K562 (cell line): ENCODE measurements at regions not wholly inside any gene's neighbourhood (a gene's known extent, or its start where the extent isn't known, plus 50 kb on each side); places are given as distances from the start of the nearest gene placed in this dataset.
A peak's percentile ranks its signal among the peaks of the same experiment; 100 is the strongest.
"Not testable (repeated sequence)": the region's sequence is repeated elsewhere in the genome, so short reads cannot be mapped to it uniquely, and the experiment has no call there.

Source experiments
- ATAC-seq: fragments of 200-7000 bp; cut with Tn5 transposase; 3 replicates; pipeline ENCODE4 v1.9.1; 2020; ENCODE audit warnings: moderate library complexity
- BruUV-seq: library from RNA; stranded (reverse); fragments of 400-500 nt; replicated peaks from 2 replicates; lab custom pipeline; 2021; lab: Mats Ljungman, UMichigan
- CTCF ChIA-PET: fragments of 300-600 bp; formaldehyde crosslinking; extraction: SDS; loops from one replicate; lab custom pipeline; 2021; ENCODE audit warnings: low intra/inter-chr PET ratio; lab: Yijun Ruan, JAX
- POLR2A ChIA-PET: fragments of 300-600, 350-650 bp; sonication (Branson Sonifier 250); formaldehyde crosslinking; extraction: SDS; loops from one replicate; lab custom pipeline; 2021; ENCODE audit warnings: antibody characterized with exemption, inconsistent platforms; lab: Yijun Ruan, JAX
- DNase-seq, 4 experiments: peaks; one replicate each; pipeline versions ENCODE4 v3.0.0 to v3.0.0-alpha.2; 2011 to 2018; ENCODE audit warnings: low spot score in 3 of 4, mixed read lengths in 3 of 4; ENCODE audit errors: extremely low read depth in 1 of 4
- FAIRE-seq: peaks from 2 replicates; lab custom pipeline; 2011; peaks lifted over from hg19 to GRCh38; lab: Jason Lieb, UNC
- H2AFZ ChIP-seq: 2 replicates; pipeline ENCODE4 v1.6.0; 2011; ENCODE audit warnings: low read depth, low read length, control low read depth, inconsistent platforms
- H3K27ac ChIP-seq: fragments of 200-600 bp; 3 replicates; pipeline ENCODE4 v1.8.0; 2011; ENCODE audit warnings: low read depth, mild to moderate bottlenecking, control low read depth, inconsistent platforms, low read length, moderate library complexity, mixed read lengths; ENCODE audit errors: extremely low read depth
- H3K27me3 ChIP-seq, 2 experiments: fragments of 300-600 bp in 1 of 2; 2 replicates in 1 of 2; 3 replicates in 1 of 2; pipeline versions ENCODE4 v1.6.0 to v1.8.0; 2011; ENCODE audit warnings: inconsistent platforms in 2 of 2, low read length in 2 of 2, mild to moderate bottlenecking in 1 of 2, mixed read lengths in 1 of 2, moderate library complexity in 1 of 2; ENCODE audit not compliant: control insufficient read depth in 2 of 2, insufficient read depth in 2 of 2
- H3K36me3 ChIP-seq: fragments of 300-600 bp; 3 replicates; pipeline ENCODE4 v1.8.0; 2011; ENCODE audit warnings: mild to moderate bottlenecking, low read length, inconsistent platforms; ENCODE audit not compliant: control insufficient read depth, insufficient read depth
- H3K4me1 ChIP-seq, 2 experiments: fragments of 200-600 bp in 1 of 2; replicated peaks in 1 of 2; 2 replicates in 1 of 2; 3 replicates in 1 of 2; pipeline versions ENCODE4 v1.5.1 to v1.8.0; 2011; ENCODE audit warnings: inconsistent platforms in 2 of 2, low read length in 2 of 2, mild to moderate bottlenecking in 1 of 2, mixed read lengths in 1 of 2, moderate library complexity in 1 of 2; ENCODE audit not compliant: control insufficient read depth in 2 of 2, insufficient read depth in 2 of 2
- H3K4me2 ChIP-seq: 2 replicates; pipeline ENCODE4 v1.6.1; 2011; ENCODE audit warnings: low read length, control low read depth, inconsistent platforms, mixed read lengths; ENCODE audit not compliant: insufficient read depth
- H3K4me3 ChIP-seq: fragments of 200-600 bp; sonication (generic), shearing (Covaris generic); 2 replicates; pipeline ENCODE4 v1.5.1; 2016; ENCODE audit warnings: control low read depth, inconsistent platforms
- H3K79me2 ChIP-seq: fragments of 200-600 bp; 3 replicates; pipeline ENCODE4 v1.8.0; 2011; ENCODE audit warnings: low read length, inconsistent platforms; ENCODE audit not compliant: control insufficient read depth, insufficient read depth
- H3K9ac ChIP-seq, 2 experiments: 2 replicates each; pipeline versions ENCODE4 v1.6.0 to v1.6.1; 2011; ENCODE audit warnings: low read depth in 2 of 2, low read length in 2 of 2, control low read depth in 1 of 2, inconsistent platforms in 1 of 2, mild to moderate bottlenecking in 1 of 2, mixed read lengths in 1 of 2; ENCODE audit not compliant: insufficient read depth in 1 of 2
- H3K9me1 ChIP-seq: one replicate; pipeline ENCODE4 v1.6.0; 2011; ENCODE audit warnings: inconsistent platforms, mild to moderate bottlenecking, low read length, moderate library complexity; ENCODE audit not compliant: control insufficient read depth, insufficient read depth
- H3K9me3 ChIP-seq: replicated peaks from 2 replicates; pipeline ENCODE4 v1.5.1; 2011; ENCODE audit warnings: low read depth, low read length, inconsistent platforms; ENCODE audit not compliant: control insufficient read depth, insufficient read depth
- H4K20me1 ChIP-seq: replicated peaks from 2 replicates; pipeline ENCODE4 v1.6.1; 2011; ENCODE audit warnings: low read length, inconsistent platforms, mixed read lengths; ENCODE audit not compliant: control insufficient read depth, insufficient read depth
- ADNP ChIP-seq: fragments of 200-800 bp; sonication (Bioruptor generic); IDR thresholded peaks from 2 replicates; pipeline ENCODE4 v1.6.1; 2016; ENCODE audit warnings: missing genetic modification characterization, missing compliant biosample characterization
- GTF2E2 ChIP-seq: fragments of 200-800 bp; sonication (Bioruptor generic); IDR thresholded peaks from 2 replicates; pipeline ENCODE4 v1.6.1; 2016; ENCODE audit warnings: missing genetic modification characterization, missing compliant biosample characterization
- MYC ChIP-seq, 2 experiments: fragments of 250-450 bp in 1 of 2; sonication (Bioruptor Pico) in 1 of 2; IDR thresholded peaks; 2 replicates each; pipeline versions ENCODE4 v1.5.1 to v1.6.1; 2012 to 2021; ENCODE audit warnings: low read depth in 2 of 2, borderline replicate concordance in 1 of 2, improper control_type of control experiment in 1 of 2, low read length in 1 of 2, mild to moderate bottlenecking in 1 of 2, moderate library complexity in 1 of 2
- WGBS: fragments of 100-300 bp; shearing (Covaris generic); methylation state at CpG from one replicate; pipeline ENCODE4 v1.1.6; 2016; ENCODE audit warnings: low coverage, mixed read lengths; ENCODE audit not compliant: insufficient coverage; ENCODE audit errors: missing lambda C conversion rate; 5-methylcytosine and 5-hydroxymethylcytosine counted together
- in situ Hi-C: fragments of 300-500 bp; cut with MboI; formaldehyde crosslinking; loops from 4 replicates; pipeline ENCODE4 v1.15.0; 2018; ENCODE audit warnings: inconsistent platforms, mixed read lengths
- intact Hi-C: fragments of 100-400 bp; cut with micrococcal nuclease; formaldehyde crosslinking; loops from 2 replicates; pipeline ENCODE4 v1.14.2; 2022
- TF ChIP-seq, protein P1 (sequence below), 2 experiments: fragments of 450-650 bp in 1 of 2; sonication (generic) in 1 of 2; formaldehyde crosslinking in 1 of 2; IDR thresholded peaks; 2 replicates each; pipeline versions ENCODE4 v1.7.1 to v1.9.0; 2016 to 2022; ENCODE audit warnings: inconsistent platforms in 1 of 2, mild to moderate bottlenecking in 1 of 2, missing genetic modification reagents in 1 of 2

DNA sequence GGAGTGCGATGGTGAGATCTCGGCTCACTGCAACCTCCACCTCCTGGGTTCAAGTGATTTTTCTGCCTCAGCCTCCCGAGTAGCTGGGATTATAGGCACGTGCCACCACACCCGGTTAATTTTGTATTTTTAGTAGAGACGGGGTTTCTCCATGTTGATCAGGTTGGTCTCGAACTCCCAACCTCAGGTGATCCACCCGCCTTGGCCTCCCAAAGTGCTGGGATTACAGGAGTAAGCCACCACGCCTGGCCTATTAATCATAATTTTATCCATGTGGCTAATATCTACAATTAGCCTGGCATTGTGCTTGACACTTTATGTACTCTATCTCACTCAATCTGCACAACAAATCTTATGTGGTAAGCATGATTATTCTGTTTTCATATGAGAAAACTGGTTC is 75.2 kb upstream of the PICALM start:
- 33% methylated on average over 7 of the region's 9 CpGs for WGBS
- H3K36me3 ChIP-seq; CTCF ChIA-PET; H3K27me3 ChIP-seq; H3K4me3 ChIP-seq; DNase-seq; H3K9me3 ChIP-seq; H4K20me1 ChIP-seq; intact Hi-C loops; BruUV-seq; ATAC-seq; TF ChIP-seq MYC (IDR thresholded peaks at IDR 0.05; ENCODE audit: low read depth, low read length): not testable (repeated sequence)
- peaks cover 34 to 91% of the 10 kb centered on the region in 2 experiments for H3K4me1 ChIP-seq
- H3K9ac ChIP-seq, result peak overlapping the region in 1 of 2 experiments; percentile 54; a peak in 1 of 4 replicates
- peak overlapping the region; percentile 81 for H3K27ac ChIP-seq
- H3K4me2 ChIP-seq, result peak overlapping the region; percentile 66; the same call in 1 of the 2 replicates
- POLR2A ChIA-PET, result interaction anchor here (1.6 to 2.1 kb wide), 2 partner anchors 11 to 18 kb away, joined by 5 to 7 read pairs; no protein-coding TSS in a partner anchor
- H2AFZ ChIP-seq, result 0 out of 2 replicates have a peak overlapping the region, but pooled peaks have one; percentile 4
- TF ChIP-seq, protein P1, sequence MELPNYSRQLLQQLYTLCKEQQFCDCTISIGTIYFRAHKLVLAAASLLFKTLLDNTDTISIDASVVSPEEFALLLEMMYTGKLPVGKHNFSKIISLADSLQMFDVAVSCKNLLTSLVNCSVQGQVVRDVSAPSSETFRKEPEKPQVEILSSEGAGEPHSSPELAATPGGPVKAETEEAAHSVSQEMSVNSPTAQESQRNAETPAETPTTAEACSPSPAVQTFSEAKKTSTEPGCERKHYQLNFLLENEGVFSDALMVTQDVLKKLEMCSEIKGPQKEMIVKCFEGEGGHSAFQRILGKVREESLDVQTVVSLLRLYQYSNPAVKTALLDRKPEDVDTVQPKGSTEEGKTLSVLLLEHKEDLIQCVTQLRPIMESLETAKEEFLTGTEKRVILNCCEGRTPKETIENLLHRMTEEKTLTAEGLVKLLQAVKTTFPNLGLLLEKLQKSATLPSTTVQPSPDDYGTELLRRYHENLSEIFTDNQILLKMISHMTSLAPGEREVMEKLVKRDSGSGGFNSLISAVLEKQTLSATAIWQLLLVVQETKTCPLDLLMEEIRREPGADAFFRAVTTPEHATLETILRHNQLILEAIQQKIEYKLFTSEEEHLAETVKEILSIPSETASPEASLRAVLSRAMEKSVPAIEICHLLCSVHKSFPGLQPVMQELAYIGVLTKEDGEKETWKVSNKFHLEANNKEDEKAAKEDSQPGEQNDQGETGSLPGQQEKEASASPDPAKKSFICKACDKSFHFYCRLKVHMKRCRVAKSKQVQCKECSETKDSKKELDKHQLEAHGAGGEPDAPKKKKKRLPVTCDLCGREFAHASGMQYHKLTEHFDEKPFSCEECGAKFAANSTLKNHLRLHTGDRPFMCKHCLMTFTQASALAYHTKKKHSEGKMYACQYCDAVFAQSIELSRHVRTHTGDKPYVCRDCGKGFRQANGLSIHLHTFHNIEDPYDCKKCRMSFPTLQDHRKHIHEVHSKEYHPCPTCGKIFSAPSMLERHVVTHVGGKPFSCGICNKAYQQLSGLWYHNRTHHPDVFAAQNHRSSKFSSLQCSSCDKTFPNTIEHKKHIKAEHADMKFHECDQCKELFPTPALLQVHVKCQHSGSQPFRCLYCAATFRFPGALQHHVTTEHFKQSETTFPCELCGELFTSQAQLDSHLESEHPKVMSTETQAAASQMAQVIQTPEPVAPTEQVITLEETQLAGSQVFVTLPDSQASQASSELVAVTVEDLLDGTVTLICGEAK (IDR thresholded peaks at IDR 0.05), result 0 out of 2 replicates have a peak, but pooled peaks have one; percentile 12
- TF ChIP-seq, protein P1 (CRISPR knock-in tag; IDR thresholded peaks at IDR 0.05), result not testable (repeated sequence)
- peak; percentile 67 for TF ChIP-seq ADNP (tag)
- peak; percentile 75; the same call in 1 of the 2 replicates for TF ChIP-seq MYC (CRISPR knock-in tag; IDR thresholded peaks at IDR 0.05; ENCODE audit: borderline replicate concordance, low read depth)
- TF ChIP-seq GTF2E2, result peak; percentile 84
- TF ChIP-seq, all 486 proteins: peak for 4; not testable (repeated sequence) for 482
- peaks cover 18% of the 10 kb centered on the region; the same call in 1 of the 3 replicates for H3K79me2 ChIP-seq
- FAIRE-seq, H3K9me1 ChIP-seq, in situ Hi-C loops: not testable (repeated sequence)
